ENCODE measurements at regions not wholly inside any gene's neighbourhood (a gene's known extent, or its start where the extent isn't known, plus 50 kb on each side); places are given as distances from the start of the nearest gene placed in this dataset.

- Histone ChIP-seq H3K9me3 (replicated peaks; ENCODE audit: control insufficient read depth, insufficient read depth, low read length) (no peaks in the 10 kb centered on the region), H3K4me3 (no peak overlapping the region), H2AFZ (ENCODE audit: control insufficient read depth, low read depth, low read length) (no peak overlapping the region), H3K27me3 (replicated peaks in 1 of 2; ENCODE audit: control insufficient read depth in 2 of 2, insufficient read depth in 2 of 2, low read length in 1 of 2) (no peaks in the 10 kb centered on the region), H3K79me2 (ENCODE audit: control insufficient read depth, insufficient read depth, low read length) (no peaks in the 10 kb centered on the region), H3K9ac (ENCODE audit: control insufficient read depth, insufficient read depth, low read length) (no peak overlapping the region), H3K36me3 (ENCODE audit: control insufficient read depth in 2 of 2, insufficient read depth in 2 of 2, low read length in 1 of 2) (no peaks in the 10 kb centered on the region), H4K20me1 (ENCODE audit: control insufficient read depth, insufficient read depth) (no peaks in the 10 kb centered on the region), H3K27ac (ENCODE audit: control insufficient read depth, insufficient read depth) (no peak overlapping the region), H3K4me2 (ENCODE audit: control insufficient read depth, insufficient read depth) (no peak overlapping the region), H3K4me1 (ENCODE audit: control insufficient read depth, insufficient read depth, low read length) (no peaks in the 10 kb centered on the region)
- ChIA-PET SMC1A (ENCODE audit: uncharacterized antibody, unreplicated experiment) (interaction anchor here (1.0 to 1.5 kb wide), 2 partner anchors 9 to 103 kb away, joined by 3 to 5 read pairs; no protein-coding TSS in a partner anchor), CTCF (interaction anchor here (1.2 to 1.5 kb wide), 2 partner anchors 9 to 11 kb away, joined by 3 read pairs; no protein-coding TSS in a partner anchor), POLR2A (no interaction called here), RAD21 (ENCODE audit: unreplicated experiment) (no interaction called here)
- ATAC-seq: no peak
- TF ChIP-seq, protein P1, sequence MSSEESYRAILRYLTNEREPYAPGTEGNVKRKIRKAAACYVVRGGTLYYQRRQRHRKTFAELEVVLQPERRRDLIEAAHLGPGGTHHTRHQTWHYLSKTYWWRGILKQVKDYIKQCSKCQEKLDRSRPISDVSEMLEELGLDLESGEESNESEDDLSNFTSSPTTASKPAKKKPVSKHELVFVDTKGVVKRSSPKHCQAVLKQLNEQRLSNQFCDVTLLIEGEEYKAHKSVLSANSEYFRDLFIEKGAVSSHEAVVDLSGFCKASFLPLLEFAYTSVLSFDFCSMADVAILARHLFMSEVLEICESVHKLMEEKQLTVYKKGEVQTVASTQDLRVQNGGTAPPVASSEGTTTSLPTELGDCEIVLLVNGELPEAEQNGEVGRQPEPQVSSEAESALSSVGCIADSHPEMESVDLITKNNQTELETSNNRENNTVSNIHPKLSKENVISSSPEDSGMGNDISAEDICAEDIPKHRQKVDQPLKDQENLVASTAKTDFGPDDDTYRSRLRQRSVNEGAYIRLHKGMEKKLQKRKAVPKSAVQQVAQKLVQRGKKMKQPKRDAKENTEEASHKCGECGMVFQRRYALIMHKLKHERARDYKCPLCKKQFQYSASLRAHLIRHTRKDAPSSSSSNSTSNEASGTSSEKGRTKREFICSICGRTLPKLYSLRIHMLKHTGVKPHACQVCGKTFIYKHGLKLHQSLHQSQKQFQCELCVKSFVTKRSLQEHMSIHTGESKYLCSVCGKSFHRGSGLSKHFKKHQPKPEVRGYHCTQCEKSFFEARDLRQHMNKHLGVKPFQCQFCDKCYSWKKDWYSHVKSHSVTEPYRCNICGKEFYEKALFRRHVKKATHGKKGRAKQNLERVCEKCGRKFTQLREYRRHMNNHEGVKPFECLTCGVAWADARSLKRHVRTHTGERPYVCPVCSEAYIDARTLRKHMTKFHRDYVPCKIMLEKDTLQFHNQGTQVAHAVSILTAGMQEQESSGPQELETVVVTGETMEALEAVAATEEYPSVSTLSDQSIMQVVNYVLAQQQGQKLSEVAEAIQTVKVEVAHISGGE (CRISPR knock-in tag; IDR thresholded peaks at IDR 0.05): no peak
- no peak for TF ChIP-seq USF1 (IDR thresholded peaks at IDR 0.05; ENCODE audit: borderline replicate concordance, extremely low read length, insufficient read depth, low read depth, low read length)
- TF ChIP-seq NR2F1 (conservative IDR thresholded peaks at IDR 0.05): no peak
- TF ChIP-seq STAT1 (conservative IDR thresholded peaks at IDR 0.05): no peak
- TF ChIP-seq HDAC6 (IDR thresholded peaks at IDR 0.05; ENCODE audit: unreplicated experiment): no peak
- TF ChIP-seq SMAD5 (IDR thresholded peaks at IDR 0.05; ENCODE audit: low read depth): no peak
- TF ChIP-seq ESRRA (IDR thresholded peaks at IDR 0.05; ENCODE audit: low read length): no peak
- no peak for TF ChIP-seq MTA3 (IDR thresholded peaks at IDR 0.05; ENCODE audit: borderline replicate concordance, low read length)
- TF ChIP-seq, protein P2, sequence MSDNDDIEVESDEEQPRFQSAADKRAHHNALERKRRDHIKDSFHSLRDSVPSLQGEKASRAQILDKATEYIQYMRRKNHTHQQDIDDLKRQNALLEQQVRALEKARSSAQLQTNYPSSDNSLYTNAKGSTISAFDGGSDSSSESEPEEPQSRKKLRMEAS (IDR thresholded peaks at IDR 0.05; ENCODE audit: low read depth, low read length): no peak
- TF ChIP-seq ZNF207 (IDR thresholded peaks at IDR 0.05; ENCODE audit: borderline replicate concordance): no peak
- intact Hi-C loops (cut with micrococcal nuclease; ENCODE audit: unreplicated experiment) (no loop called here), in situ Hi-C loops (cut with MboI) (no loop called here)
- DNase-seq (ENCODE audit: low read depth, low spot score): no peak
- no peak for FAIRE-seq
- no TSS peak for BruUV-seq (replicated peaks)
Observed at GRCh38 chr3:107884028-107884427, 206.8 kb downstream of the CD47 start.

All from GM12878 (cell line).